K562 (cell line): ENCODE measurements at regions not wholly inside any gene's neighbourhood (a gene's known extent, or its start where the extent isn't known, plus 50 kb on each side); places are given as distances from the start of the nearest gene placed in this dataset.

Source experiments
- ATAC-seq: fragments of 200-7000 bp; cut with Tn5 transposase; 3 replicates; pipeline ENCODE4 v1.9.1; 2020; ENCODE audit warnings: moderate library complexity
- BruUV-seq: library from RNA; stranded (reverse); fragments of 400-500 nt; replicated peaks from 2 replicates; lab custom pipeline; 2021; lab: Mats Ljungman, UMichigan
- CTCF ChIA-PET: fragments of 300-600 bp; formaldehyde crosslinking; extraction: SDS; loops from one replicate; lab custom pipeline; 2021; ENCODE audit warnings: low intra/inter-chr PET ratio; lab: Yijun Ruan, JAX
- POLR2A ChIA-PET: fragments of 300-600, 350-650 bp; sonication (Branson Sonifier 250); formaldehyde crosslinking; extraction: SDS; loops from one replicate; lab custom pipeline; 2021; ENCODE audit warnings: antibody characterized with exemption, inconsistent platforms; lab: Yijun Ruan, JAX
- DNase-seq, 4 experiments: peaks; one replicate each; pipeline versions ENCODE4 v3.0.0 to v3.0.0-alpha.2; 2011 to 2018; ENCODE audit warnings: low spot score in 3 of 4, mixed read lengths in 3 of 4; ENCODE audit errors: extremely low read depth in 1 of 4
- FAIRE-seq: peaks from 2 replicates; lab custom pipeline; 2011; peaks lifted over from hg19 to GRCh38; lab: Jason Lieb, UNC
- H2AFZ ChIP-seq: 2 replicates; pipeline ENCODE4 v1.6.0; 2011; ENCODE audit warnings: low read depth, low read length, control low read depth, inconsistent platforms
- H3K27ac ChIP-seq: fragments of 200-600 bp; 3 replicates; pipeline ENCODE4 v1.8.0; 2011; ENCODE audit warnings: low read depth, mild to moderate bottlenecking, control low read depth, inconsistent platforms, low read length, moderate library complexity, mixed read lengths; ENCODE audit errors: extremely low read depth
- H3K27me3 ChIP-seq, 2 experiments: fragments of 300-600 bp in 1 of 2; 2 replicates in 1 of 2; 3 replicates in 1 of 2; pipeline versions ENCODE4 v1.6.0 to v1.8.0; 2011; ENCODE audit warnings: inconsistent platforms in 2 of 2, low read length in 2 of 2, mild to moderate bottlenecking in 1 of 2, mixed read lengths in 1 of 2, moderate library complexity in 1 of 2; ENCODE audit not compliant: control insufficient read depth in 2 of 2, insufficient read depth in 2 of 2
- H3K36me3 ChIP-seq: fragments of 300-600 bp; 3 replicates; pipeline ENCODE4 v1.8.0; 2011; ENCODE audit warnings: mild to moderate bottlenecking, low read length, inconsistent platforms; ENCODE audit not compliant: control insufficient read depth, insufficient read depth
- H3K4me1 ChIP-seq, 2 experiments: fragments of 200-600 bp in 1 of 2; replicated peaks in 1 of 2; 2 replicates in 1 of 2; 3 replicates in 1 of 2; pipeline versions ENCODE4 v1.5.1 to v1.8.0; 2011; ENCODE audit warnings: inconsistent platforms in 2 of 2, low read length in 2 of 2, mild to moderate bottlenecking in 1 of 2, mixed read lengths in 1 of 2, moderate library complexity in 1 of 2; ENCODE audit not compliant: control insufficient read depth in 2 of 2, insufficient read depth in 2 of 2
- H3K4me2 ChIP-seq: 2 replicates; pipeline ENCODE4 v1.6.1; 2011; ENCODE audit warnings: low read length, control low read depth, inconsistent platforms, mixed read lengths; ENCODE audit not compliant: insufficient read depth
- H3K4me3 ChIP-seq: fragments of 200-600 bp; sonication (generic), shearing (Covaris generic); 2 replicates; pipeline ENCODE4 v1.5.1; 2016; ENCODE audit warnings: control low read depth, inconsistent platforms
- H3K79me2 ChIP-seq: fragments of 200-600 bp; 3 replicates; pipeline ENCODE4 v1.8.0; 2011; ENCODE audit warnings: low read length, inconsistent platforms; ENCODE audit not compliant: control insufficient read depth, insufficient read depth
- H3K9ac ChIP-seq, 2 experiments: 2 replicates each; pipeline versions ENCODE4 v1.6.0 to v1.6.1; 2011; ENCODE audit warnings: low read depth in 2 of 2, low read length in 2 of 2, control low read depth in 1 of 2, inconsistent platforms in 1 of 2, mild to moderate bottlenecking in 1 of 2, mixed read lengths in 1 of 2; ENCODE audit not compliant: insufficient read depth in 1 of 2
- H3K9me1 ChIP-seq: one replicate; pipeline ENCODE4 v1.6.0; 2011; ENCODE audit warnings: inconsistent platforms, mild to moderate bottlenecking, low read length, moderate library complexity; ENCODE audit not compliant: control insufficient read depth, insufficient read depth
- H3K9me3 ChIP-seq: replicated peaks from 2 replicates; pipeline ENCODE4 v1.5.1; 2011; ENCODE audit warnings: low read depth, low read length, inconsistent platforms; ENCODE audit not compliant: control insufficient read depth, insufficient read depth
- H4K20me1 ChIP-seq: replicated peaks from 2 replicates; pipeline ENCODE4 v1.6.1; 2011; ENCODE audit warnings: low read length, inconsistent platforms, mixed read lengths; ENCODE audit not compliant: control insufficient read depth, insufficient read depth
- ASH1L ChIP-seq: fragments of 450-650 bp; IDR thresholded peaks from 2 replicates; pipeline ENCODE4 v1.6.1; 2018; ENCODE audit warnings: borderline replicate concordance, mild to moderate bottlenecking, low read depth; ENCODE audit not compliant: partially characterized antibody
- CBFA2T2 ChIP-seq: fragments of 450-650 bp; conservative IDR thresholded peaks from 2 replicates; pipeline ENCODE4 v1.6.1; 2017; ENCODE audit warnings: mild to moderate bottlenecking
- CEBPG ChIP-seq, 3 experiments: fragments of 200-800 bp in 1 of 3; sonication (Bioruptor generic) in 1 of 3; sonication (generic) in 1 of 3; formaldehyde crosslinking in 1 of 3; IDR thresholded peaks in 2 of 3; conservative IDR thresholded peaks in 1 of 3; 2 replicates each; pipeline versions ENCODE4 v1.6.1 to v1.8.0; 2016 to 2022; ENCODE audit warnings: missing compliant biosample characterization in 2 of 3, missing genetic modification characterization in 2 of 3, mild to moderate bottlenecking in 1 of 3, missing genetic modification reagents in 1 of 3
- CSDE1 ChIP-seq, 2 experiments: fragments of 450-650 bp; IDR thresholded peaks; 2 replicates each; pipeline ENCODE4 v1.6.1; 2016; ENCODE audit warnings: mild to moderate bottlenecking in 1 of 2
- MXD1 ChIP-seq: fragments of 250-450 bp; sonication (Bioruptor Pico); IDR thresholded peaks from 2 replicates; pipeline ENCODE4 v1.8.0; 2021; ENCODE audit warnings: borderline replicate concordance, mild to moderate bottlenecking, moderate library complexity; ENCODE audit not compliant: poor library complexity, severe bottlenecking
- ZEB2 ChIP-seq: fragments of 450-650 bp; IDR thresholded peaks from 2 replicates; pipeline ENCODE4 v1.6.1; 2016
- ZFP36 ChIP-seq: fragments of 150-350 bp; IDR thresholded peaks from 2 replicates; pipeline ENCODE4 v1.6.1; 2018; ENCODE audit warnings: low read length, low read depth; ENCODE audit not compliant: partially characterized antibody
- WGBS: fragments of 100-300 bp; shearing (Covaris generic); methylation state at CpG from one replicate; pipeline ENCODE4 v1.1.6; 2016; ENCODE audit warnings: low coverage, mixed read lengths; ENCODE audit not compliant: insufficient coverage; ENCODE audit errors: missing lambda C conversion rate; 5-methylcytosine and 5-hydroxymethylcytosine counted together
- in situ Hi-C: fragments of 300-500 bp; cut with MboI; formaldehyde crosslinking; loops from 4 replicates; pipeline ENCODE4 v1.15.0; 2018; ENCODE audit warnings: inconsistent platforms, mixed read lengths
- intact Hi-C: fragments of 100-400 bp; cut with micrococcal nuclease; formaldehyde crosslinking; loops from 2 replicates; pipeline ENCODE4 v1.14.2; 2022

DNA sequence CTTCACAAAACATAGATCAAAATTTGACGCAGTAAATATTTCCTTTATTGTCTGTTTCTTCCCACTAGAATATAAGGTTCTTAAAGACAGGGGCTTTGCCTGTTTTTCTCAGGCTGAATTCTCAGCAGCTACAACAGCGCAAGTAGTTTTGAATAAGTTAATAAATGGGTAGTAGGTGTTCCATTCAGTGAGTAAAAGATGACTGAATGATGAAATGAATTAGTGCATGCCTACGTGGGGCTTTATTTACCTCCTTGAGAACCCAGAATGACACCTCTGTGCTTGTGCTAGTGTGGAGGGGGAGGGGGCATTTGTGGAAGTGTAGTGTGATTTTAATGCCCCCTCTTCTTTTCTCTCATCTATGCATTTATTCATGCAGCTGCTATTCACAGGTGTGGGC lies 278.9 kb downstream of the FBXW7 start:
- intact Hi-C loops = no loop called here
- Histone ChIP-seq H4K20me1 (no peaks in the 10 kb centered on the region), H3K36me3 (no peaks in the 10 kb centered on the region), H3K4me3 (no peak overlapping the region), H3K27me3 (peaks cover 2 to 15% of the 10 kb centered on the region in 2 experiments; a peak in 3 of 5 replicates), H3K9me3 (no peaks in the 10 kb centered on the region), H3K9ac (no peak overlapping the region), H3K4me2 (no peak overlapping the region; the same call in 1 of the 2 replicates), H3K27ac (no peak overlapping the region), H2AFZ (no peak overlapping the region), H3K9me1 (no peaks in the 10 kb centered on the region), H3K79me2 (no peaks in the 10 kb centered on the region), H3K4me1 (peaks cover 0 to 2% of the 10 kb centered on the region in 2 experiments; a peak in 1 of 5 replicates)
- no TSS peak for BruUV-seq
- in situ Hi-C loops = no loop called here
- DNase-seq (no peak), FAIRE-seq (no peak), ATAC-seq (no peak)
- CTCF ChIA-PET = no interaction called here
- WGBS = 0% methylated on average over 3 of the region's 3 CpGs
- POLR2A ChIA-PET = interaction anchor here (0.7 kb wide), 1 partner anchor 21 kb away, joined by 3 read pairs; no protein-coding TSS in a partner anchor
- no peak for TF ChIP-seq CEBPG (CRISPR knock-in tag; IDR thresholded peaks at IDR 0.05)
- no peak for TF ChIP-seq CEBPG (tag; conservative IDR thresholded peaks at IDR 0.05 in 1 of 2, IDR thresholded peaks at IDR 0.05 in 1 of 2)

DNA sequence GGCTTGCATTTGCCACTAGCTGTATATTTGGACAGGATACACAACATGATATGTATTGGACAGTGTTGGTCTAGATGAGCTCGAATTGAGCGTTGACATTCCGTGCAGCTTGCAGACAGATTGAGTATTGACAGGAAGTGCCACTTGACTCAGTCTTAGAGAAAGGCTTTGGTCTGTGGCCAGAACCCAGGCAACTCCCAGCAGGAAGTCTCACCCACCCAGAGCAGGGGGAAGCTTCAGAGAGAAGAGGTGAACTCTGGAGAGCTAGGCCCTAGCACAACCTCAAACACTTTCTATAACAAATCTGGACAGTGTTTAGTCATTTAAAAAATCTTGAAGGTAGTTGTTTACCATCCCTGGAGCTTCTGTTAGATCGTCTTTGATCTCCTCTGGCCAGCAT lies 280.5 kb downstream of the FBXW7 start:
- ATAC-seq (no peak), FAIRE-seq (no peak), DNase-seq (no peak)
- Histone ChIP-seq H3K36me3 (no peaks in the 10 kb centered on the region), H3K27me3 (peaks cover 2 to 15% of the 10 kb centered on the region in 2 experiments; a peak in 3 of 5 replicates), H3K4me2 (no peak overlapping the region), H4K20me1 (no peaks in the 10 kb centered on the region), H3K9me1 (no peaks in the 10 kb centered on the region), H3K4me3 (no peak overlapping the region), H2AFZ (no peak overlapping the region), H3K9ac (no peak overlapping the region), H3K4me1 (peaks cover 0 to 2% of the 10 kb centered on the region in 2 experiments; a peak in 1 of 5 replicates), H3K9me3 (no peaks in the 10 kb centered on the region), H3K27ac (no peak overlapping the region), H3K79me2 (no peaks in the 10 kb centered on the region)
- WGBS = 1% methylated on average over 4 of the region's 4 CpGs
- intact Hi-C loops = no loop called here
- POLR2A ChIA-PET = no interaction called here
- no TSS peak for BruUV-seq
- CTCF ChIA-PET = no interaction called here
- in situ Hi-C loops = no loop called here
- TF ChIP-seq CSDE1 (IDR thresholded peaks at IDR 0.05) = no peak
- TF ChIP-seq ZFP36 = no peak
- no peak for TF ChIP-seq MXD1 (CRISPR knock-in tag)
- no peak for TF ChIP-seq ZEB2
- TF ChIP-seq ASH1L = no peak
- TF ChIP-seq CBFA2T2 = no peak
